VCaP (cell line): ENCODE measurements at regions not wholly inside any gene's neighbourhood (a gene's known extent, or its start where the extent isn't known, plus 50 kb on each side); places are given as distances from the start of the nearest gene placed in this dataset.

Experiments used
- H3K27ac ChIP-seq: fragments of 450-650 bp; 2 replicates; pipeline ENCODE4 v1.5.1; 2017
- TF ChIP-seq, protein P1 (sequence below): fragments of 450-650 bp; conservative IDR thresholded peaks from 2 replicates; pipeline ENCODE4 v1.5.1; 2017; ENCODE audit warnings: mild to moderate bottlenecking, moderate library complexity

DNA sequence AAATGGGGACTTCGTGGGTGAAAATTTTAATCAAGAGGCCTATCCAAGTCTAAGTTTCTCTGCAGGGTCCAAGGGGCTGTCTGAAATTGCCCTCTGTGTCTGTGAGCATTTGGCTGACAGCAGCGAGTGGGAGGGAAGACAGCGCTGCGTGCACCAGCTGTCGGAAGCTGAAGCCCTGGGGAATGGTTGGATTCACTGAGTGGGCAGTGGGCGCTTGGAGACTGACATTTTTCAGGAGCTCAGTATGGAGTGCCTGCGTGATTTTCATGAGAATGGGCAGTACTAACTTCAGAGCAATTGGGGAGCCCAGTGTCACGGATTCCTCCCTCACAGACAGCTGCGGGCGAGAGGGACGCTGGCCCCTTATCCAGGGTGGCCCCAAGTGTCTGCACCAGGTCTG is 388.8 kb upstream of the B3GAT1 start:
- TF ChIP-seq, protein P1, sequence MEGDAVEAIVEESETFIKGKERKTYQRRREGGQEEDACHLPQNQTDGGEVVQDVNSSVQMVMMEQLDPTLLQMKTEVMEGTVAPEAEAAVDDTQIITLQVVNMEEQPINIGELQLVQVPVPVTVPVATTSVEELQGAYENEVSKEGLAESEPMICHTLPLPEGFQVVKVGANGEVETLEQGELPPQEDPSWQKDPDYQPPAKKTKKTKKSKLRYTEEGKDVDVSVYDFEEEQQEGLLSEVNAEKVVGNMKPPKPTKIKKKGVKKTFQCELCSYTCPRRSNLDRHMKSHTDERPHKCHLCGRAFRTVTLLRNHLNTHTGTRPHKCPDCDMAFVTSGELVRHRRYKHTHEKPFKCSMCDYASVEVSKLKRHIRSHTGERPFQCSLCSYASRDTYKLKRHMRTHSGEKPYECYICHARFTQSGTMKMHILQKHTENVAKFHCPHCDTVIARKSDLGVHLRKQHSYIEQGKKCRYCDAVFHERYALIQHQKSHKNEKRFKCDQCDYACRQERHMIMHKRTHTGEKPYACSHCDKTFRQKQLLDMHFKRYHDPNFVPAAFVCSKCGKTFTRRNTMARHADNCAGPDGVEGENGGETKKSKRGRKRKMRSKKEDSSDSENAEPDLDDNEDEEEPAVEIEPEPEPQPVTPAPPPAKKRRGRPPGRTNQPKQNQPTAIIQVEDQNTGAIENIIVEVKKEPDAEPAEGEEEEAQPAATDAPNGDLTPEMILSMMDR = no peak
- H3K27ac ChIP-seq = no peak overlapping the region

DNA sequence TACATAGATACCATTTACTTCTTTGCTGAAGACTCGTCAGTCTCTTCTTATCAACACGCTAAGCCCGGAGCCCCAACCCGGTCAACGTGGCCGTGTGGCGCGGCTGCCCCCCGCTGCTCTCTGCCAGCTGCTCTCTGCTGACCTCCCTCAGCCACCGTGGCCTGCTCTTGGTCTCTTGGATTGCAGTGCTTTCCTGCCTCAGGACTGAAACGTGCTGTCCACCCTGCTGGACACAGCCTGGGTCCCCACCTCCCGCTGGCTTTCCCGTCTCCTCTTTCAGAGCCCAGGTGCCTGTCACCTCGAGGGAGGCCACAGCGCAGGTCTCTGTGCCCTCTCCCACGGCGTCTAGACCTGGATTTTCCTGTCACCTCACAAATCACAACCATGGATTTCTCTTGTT is 388.1 kb upstream of the B3GAT1 start:
- TF ChIP-seq, protein P1 = no peak
- H3K27ac ChIP-seq = no peak overlapping the region

DNA sequence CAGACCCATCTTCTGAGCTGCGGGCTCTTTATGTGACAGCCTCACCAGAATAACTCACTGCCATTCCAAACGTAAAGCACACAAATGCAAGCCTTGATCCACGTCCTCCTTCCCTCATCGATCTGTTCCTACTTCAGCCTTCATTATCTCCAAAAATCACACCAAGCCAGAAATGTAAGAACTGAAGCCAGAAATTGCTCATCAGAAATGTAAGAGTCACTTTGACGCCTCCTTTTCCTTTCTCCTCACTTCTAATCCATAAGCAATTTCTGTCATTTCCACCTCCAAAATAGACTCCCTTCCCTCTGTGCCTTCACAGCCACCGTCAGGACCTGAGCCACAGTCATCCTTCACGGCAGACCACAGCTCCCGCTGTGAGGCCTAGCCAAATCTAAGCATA is 387.3 kb upstream of the B3GAT1 start:
- H3K27ac ChIP-seq = no peak overlapping the region
- TF ChIP-seq, protein P1 = no peak

DNA sequence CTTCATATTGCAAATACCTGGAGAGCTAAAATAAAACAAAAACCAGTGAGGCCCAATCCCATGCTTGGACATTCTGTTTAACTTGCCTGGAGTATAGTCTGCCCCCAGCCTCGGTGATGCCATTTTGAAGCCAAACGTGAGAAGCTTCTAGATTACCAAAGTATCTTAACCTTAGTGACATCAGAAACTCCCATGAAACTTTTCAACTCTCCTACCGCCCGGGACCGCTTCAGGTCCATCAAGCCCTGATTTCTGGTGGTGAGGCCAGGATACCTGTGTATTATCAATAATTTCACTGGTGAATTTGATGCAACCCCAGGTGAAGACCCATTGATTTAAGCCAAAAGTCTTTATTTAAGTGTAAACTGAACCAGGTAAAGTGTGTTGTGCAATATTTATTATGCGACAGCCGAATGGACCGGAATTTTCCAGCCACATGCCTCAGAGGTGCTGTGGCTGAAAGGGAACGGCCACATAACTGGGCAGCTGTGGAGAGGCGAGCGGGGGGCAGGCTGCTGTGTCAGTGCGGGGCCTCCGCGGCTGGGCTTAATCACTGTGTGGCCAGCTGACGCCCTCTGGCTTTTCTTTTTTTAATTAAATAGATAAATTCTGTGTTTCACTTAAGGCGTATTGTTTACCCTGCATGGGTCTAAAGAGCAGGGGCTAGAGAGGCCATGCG is 385.5 kb upstream of the B3GAT1 start:
- TF ChIP-seq, protein P1 = no peak
- no peak overlapping the region for H3K27ac ChIP-seq

GRCh38 chr11:134795017-134795416 is 383.0 kb upstream of the B3GAT1 start:
- no peak overlapping the region for H3K27ac ChIP-seq
- TF ChIP-seq, protein P1 = no peak

DNA sequence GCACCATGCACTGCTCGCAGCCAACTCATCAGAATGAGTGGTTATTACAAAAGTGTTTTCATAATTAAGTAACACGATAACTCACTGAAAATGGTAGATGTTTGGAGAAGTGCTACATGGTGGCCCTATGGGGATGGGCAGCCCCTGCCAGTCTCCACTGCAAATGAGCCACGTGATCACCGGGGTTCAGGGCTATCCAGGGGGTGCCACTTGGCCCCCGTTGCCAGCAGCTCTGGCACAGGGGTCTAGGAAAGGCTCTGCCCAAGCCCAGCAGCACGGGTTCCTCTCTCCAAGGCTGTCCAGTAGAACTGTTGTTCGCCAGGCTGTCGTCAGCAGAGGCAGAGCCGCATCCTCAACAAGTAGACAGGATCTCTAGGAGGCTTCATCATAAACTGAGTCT is 382.1 kb upstream of the B3GAT1 start:
- H3K27ac ChIP-seq = no peak overlapping the region
- TF ChIP-seq, protein P1 = no peak

- TF ChIP-seq, protein P1 = no peak
Measured at GRCh38 chr11:134792677-134793076, 380.6 kb upstream of the B3GAT1 start.

More at GRCh38 chr11:134792677-134793076, 380.6 kb upstream of the B3GAT1 start:
- H3K27ac ChIP-seq = no peak overlapping the region
